H9 (cell line): ENCODE measurements at regions not wholly inside any gene's neighbourhood (a gene's known extent, or its start where the extent isn't known, plus 50 kb on each side); places are given as distances from the start of the nearest gene placed in this dataset.

Experiments
- DNase-seq: peaks from one replicate; pipeline ENCODE4 v3.0.0-alpha.2; 2017
- H2AFZ ChIP-seq: one replicate; pipeline ENCODE4 v1.6.1; 2013; ENCODE audit warnings: mild to moderate bottlenecking, low read length, control low read depth, moderate library complexity
- H2AK5ac ChIP-seq: 2 replicates; pipeline ENCODE4 v1.6.1; 2013; ENCODE audit warnings: low read length, control low read depth, mixed read lengths; ENCODE audit not compliant: insufficient read length
- H2BK120ac ChIP-seq: one replicate; pipeline ENCODE4 v1.6.1; 2013; ENCODE audit warnings: low read depth, mild to moderate bottlenecking, low read length, control low read depth, inconsistent platforms; ENCODE audit not compliant: poor library complexity, severe bottlenecking
- H2BK12ac ChIP-seq: 2 replicates; pipeline ENCODE4 v1.6.1; 2013; ENCODE audit warnings: low read length, control low read depth, mixed read lengths, low read depth; ENCODE audit not compliant: insufficient read length
- H2BK15ac ChIP-seq: 2 replicates; pipeline ENCODE4 v1.6.1; 2013; ENCODE audit warnings: low read depth, low read length, control low read depth
- H2BK20ac ChIP-seq: one replicate; pipeline ENCODE4 v1.6.1; 2013; ENCODE audit warnings: low read depth, mild to moderate bottlenecking, low read length, control low read depth, inconsistent platforms; ENCODE audit not compliant: poor library complexity, severe bottlenecking
- H2BK5ac ChIP-seq: 2 replicates; pipeline ENCODE4 v1.6.1; 2013; ENCODE audit warnings: low read length, control low read depth, mixed read lengths; ENCODE audit not compliant: insufficient read length
- H3K14ac ChIP-seq: 2 replicates; pipeline ENCODE4 v1.6.1; 2013; ENCODE audit warnings: low read length, control low read depth; ENCODE audit not compliant: insufficient read depth
- H3K18ac ChIP-seq: 2 replicates; pipeline ENCODE4 v1.6.1; 2013; ENCODE audit warnings: low read depth, mild to moderate bottlenecking, mixed read lengths, low read length, control low read depth; ENCODE audit not compliant: insufficient read length
- H3K23ac ChIP-seq: 2 replicates; pipeline ENCODE4 v1.6.1; 2013; ENCODE audit warnings: low read length, control low read depth, mixed read lengths, low read depth; ENCODE audit not compliant: insufficient read length
- H3K23me2 ChIP-seq: 2 replicates; pipeline ENCODE4 v1.6.1; 2013; ENCODE audit warnings: low read depth, mild to moderate bottlenecking, mixed read lengths, low read length, control low read depth; ENCODE audit not compliant: insufficient read length, poor library complexity, severe bottlenecking
- H3K27ac ChIP-seq: 2 replicates; pipeline ENCODE4 v1.5.1; 2013; ENCODE audit warnings: low read length, control low read depth, mixed read lengths, low read depth; ENCODE audit not compliant: insufficient read length
- H3K27me3 ChIP-seq: 2 replicates; pipeline ENCODE4 v1.6.1; 2013; ENCODE audit warnings: low read length, control low read depth, inconsistent platforms; ENCODE audit not compliant: insufficient read depth
- H3K4ac ChIP-seq: 2 replicates; pipeline ENCODE4 v1.6.1; 2013; ENCODE audit warnings: low read depth, mild to moderate bottlenecking, control low read depth, inconsistent platforms, low read length, moderate library complexity
- H3K4me1 ChIP-seq: 2 replicates; pipeline ENCODE4 v1.6.1; 2013; ENCODE audit warnings: low read length, control low read depth, inconsistent platforms; ENCODE audit not compliant: insufficient read depth
- H3K4me2 ChIP-seq: 2 replicates; pipeline ENCODE4 v1.6.1; 2013; ENCODE audit warnings: low read length, control low read depth, mixed read lengths; ENCODE audit not compliant: insufficient read length, insufficient read depth
- H3K56ac ChIP-seq: 2 replicates; pipeline ENCODE4 v1.6.1; 2013; ENCODE audit warnings: low read depth, mild to moderate bottlenecking, mixed read lengths, low read length, control low read depth; ENCODE audit not compliant: insufficient read length
- H3K79me1 ChIP-seq: 2 replicates; pipeline ENCODE4 v1.6.1; 2013; ENCODE audit warnings: low read depth, mild to moderate bottlenecking, moderate library complexity, low read length, control low read depth, inconsistent platforms; ENCODE audit not compliant: insufficient read depth, poor library complexity, severe bottlenecking
- H3K79me2 ChIP-seq: 2 replicates; pipeline ENCODE4 v1.6.1; 2013; ENCODE audit warnings: low read length, control low read depth, inconsistent platforms; ENCODE audit not compliant: insufficient read depth
- H3K9ac ChIP-seq: 2 replicates; pipeline ENCODE4 v1.6.1; 2013; ENCODE audit warnings: low read length, control low read depth, mixed read lengths; ENCODE audit not compliant: insufficient read length; ENCODE audit errors: extremely low read depth
- H3K9me3 ChIP-seq: one replicate; pipeline ENCODE4 v1.6.1; 2013; ENCODE audit warnings: low read depth, low read length, inconsistent platforms; ENCODE audit not compliant: control insufficient read depth
- H3T11ph ChIP-seq: one replicate; pipeline ENCODE4 v1.6.1; 2013; ENCODE audit warnings: mild to moderate bottlenecking, low read length, control low read depth, inconsistent platforms
- H4K20me1 ChIP-seq: one replicate; pipeline ENCODE4 v1.6.1; 2013; ENCODE audit not compliant: control insufficient read depth, insufficient read length, insufficient read depth
- H4K5ac ChIP-seq: 2 replicates; pipeline ENCODE4 v1.6.1; 2013; ENCODE audit warnings: low read depth, mild to moderate bottlenecking, mixed read lengths, low read length, control low read depth; ENCODE audit not compliant: insufficient read length
- H4K8ac ChIP-seq: replicated peaks from 2 replicates; pipeline ENCODE4 v1.6.1; 2013; ENCODE audit warnings: low read length, control low read depth, mixed read lengths, low read depth; ENCODE audit not compliant: insufficient read length
- H4K91ac ChIP-seq: 2 replicates; pipeline ENCODE4 v1.6.1; 2013; ENCODE audit warnings: low read depth, mild to moderate bottlenecking, moderate library complexity, mixed read lengths, low read length, control low read depth; ENCODE audit not compliant: insufficient read length
- H3K27ac Mint-ChIP-seq, 3 experiments: 2 replicates in 2 of 3; 3 replicates in 1 of 3; pipeline ENCODE4 v1.8.0; 2020 to 2021; ENCODE audit warnings: mixed read lengths in 3 of 3, mild to moderate bottlenecking in 1 of 3, moderate library complexity in 1 of 3
- H3K27me3 Mint-ChIP-seq: 2 replicates; pipeline ENCODE4 v1.8.0; 2021; ENCODE audit warnings: low read depth, mild to moderate bottlenecking, moderate library complexity, mixed read lengths
- H3K36me3 Mint-ChIP-seq, 3 experiments: 2 replicates in 2 of 3; 3 replicates in 1 of 3; pipeline ENCODE4 v1.8.0; 2020 to 2021; ENCODE audit warnings: low read depth in 3 of 3, mixed read lengths in 3 of 3; ENCODE audit not compliant: insufficient read depth in 1 of 3
- H3K4me1 Mint-ChIP-seq, 2 experiments: 2 replicates each; pipeline ENCODE4 v1.8.0; 2020; ENCODE audit warnings: mixed read lengths in 2 of 2
- H3K4me3 Mint-ChIP-seq, 2 experiments: 2 replicates in 1 of 2; 3 replicates in 1 of 2; pipeline ENCODE4 v1.8.0; 2020 to 2021; ENCODE audit warnings: mild to moderate bottlenecking in 2 of 2, mixed read lengths in 2 of 2, moderate library complexity in 1 of 2
- H3K9me3 Mint-ChIP-seq, 2 experiments: 2 replicates in 1 of 2; 3 replicates in 1 of 2; pipeline ENCODE4 v1.8.0; 2020; ENCODE audit warnings: mild to moderate bottlenecking in 2 of 2, mixed read lengths in 2 of 2, moderate library complexity in 1 of 2
- WGBS: extraction: QIAGEN DNeasy Blood & Tissue Kit; methylation state at CpG from one replicate; pipeline ENCODE4 v1.1.7; 2013; ENCODE audit warnings: missing lambda C conversion rate, low lambda C conversion rate, mixed read lengths; ENCODE audit not compliant: insufficient read length; ENCODE audit errors: extremely low coverage; 5-methylcytosine and 5-hydroxymethylcytosine counted together
- TF ChIP-seq, protein P1 (sequence below): fragments of 200-600 bp; sonication (generic); conservative IDR thresholded peaks from 3 replicates; pipeline ENCODE4 v1.8.0; 2021; ENCODE audit warnings: antibody characterized with exemption, mild to moderate bottlenecking

DNA sequence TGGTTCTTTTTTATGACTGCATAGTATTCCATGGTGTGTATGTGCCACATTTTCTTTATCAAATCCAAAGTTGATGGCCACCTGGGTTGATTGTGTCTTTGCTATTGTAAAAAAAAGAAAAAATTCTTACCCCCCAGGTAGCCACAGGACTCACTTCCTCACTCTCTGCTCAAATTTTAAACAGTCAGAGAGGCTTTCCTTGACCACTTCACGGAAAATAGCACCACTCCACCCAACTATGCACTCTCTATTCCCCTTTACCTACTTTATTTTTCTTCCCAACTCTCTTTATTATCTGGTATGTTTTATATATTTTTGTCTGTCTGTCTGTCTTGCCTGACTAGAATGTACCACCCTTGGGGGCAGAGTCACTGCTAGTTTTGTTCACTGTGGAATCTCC, 205.3 kb downstream of the BTG1 start:
- no peaks in the 10 kb centered on the region for H3K4me1 ChIP-seq
- Mint-ChIP-seq H3K27me3 (no peaks in the 10 kb centered on the region), H3K4me3 (no peak overlapping the region), H3K27ac (no peak overlapping the region), H3K36me3 (no peaks in the 10 kb centered on the region), H3K9me3 (no peaks in the 10 kb centered on the region), H3K4me1 (0 out of 4 replicates have a peak, but pooled peaks cover 3% of the 10 kb centered on the region in 2 experiments)
- no peak overlapping the region for H3K27ac ChIP-seq
- no peak overlapping the region for H2BK15ac ChIP-seq
- H3K23ac ChIP-seq = no peak overlapping the region
- H3K14ac ChIP-seq = no peak overlapping the region
- H3K79me2 ChIP-seq = no peaks in the 10 kb centered on the region
- H3T11ph ChIP-seq = no peak overlapping the region
- no peaks in the 10 kb centered on the region for H3K79me1 ChIP-seq
- no peaks in the 10 kb centered on the region for H3K9me3 ChIP-seq
- WGBS = no CpG with 5 or more reads among the region's 1 CpG
- H2BK5ac ChIP-seq = no peak overlapping the region
- H3K4ac ChIP-seq = no peak overlapping the region
- H3K9ac ChIP-seq = no peak overlapping the region
- no peak overlapping the region for H4K91ac ChIP-seq
- H2AFZ ChIP-seq = no peak overlapping the region
- H3K18ac ChIP-seq = no peak overlapping the region
- H3K23me2 ChIP-seq = no peaks in the 10 kb centered on the region
- TF ChIP-seq, protein P1, sequence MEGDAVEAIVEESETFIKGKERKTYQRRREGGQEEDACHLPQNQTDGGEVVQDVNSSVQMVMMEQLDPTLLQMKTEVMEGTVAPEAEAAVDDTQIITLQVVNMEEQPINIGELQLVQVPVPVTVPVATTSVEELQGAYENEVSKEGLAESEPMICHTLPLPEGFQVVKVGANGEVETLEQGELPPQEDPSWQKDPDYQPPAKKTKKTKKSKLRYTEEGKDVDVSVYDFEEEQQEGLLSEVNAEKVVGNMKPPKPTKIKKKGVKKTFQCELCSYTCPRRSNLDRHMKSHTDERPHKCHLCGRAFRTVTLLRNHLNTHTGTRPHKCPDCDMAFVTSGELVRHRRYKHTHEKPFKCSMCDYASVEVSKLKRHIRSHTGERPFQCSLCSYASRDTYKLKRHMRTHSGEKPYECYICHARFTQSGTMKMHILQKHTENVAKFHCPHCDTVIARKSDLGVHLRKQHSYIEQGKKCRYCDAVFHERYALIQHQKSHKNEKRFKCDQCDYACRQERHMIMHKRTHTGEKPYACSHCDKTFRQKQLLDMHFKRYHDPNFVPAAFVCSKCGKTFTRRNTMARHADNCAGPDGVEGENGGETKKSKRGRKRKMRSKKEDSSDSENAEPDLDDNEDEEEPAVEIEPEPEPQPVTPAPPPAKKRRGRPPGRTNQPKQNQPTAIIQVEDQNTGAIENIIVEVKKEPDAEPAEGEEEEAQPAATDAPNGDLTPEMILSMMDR = no peak
- H4K20me1 ChIP-seq = no peaks in the 10 kb centered on the region
- H4K5ac ChIP-seq = no peak overlapping the region
- no peak overlapping the region for H3K4me2 ChIP-seq
- no peak overlapping the region for H2BK120ac ChIP-seq
- no peak overlapping the region for H2AK5ac ChIP-seq
- H4K8ac ChIP-seq = no peak overlapping the region
- H3K27me3 ChIP-seq = no peaks in the 10 kb centered on the region
- no peak overlapping the region for H2BK20ac ChIP-seq
- no peak overlapping the region for H2BK12ac ChIP-seq
- no peak for DNase-seq
- H3K56ac ChIP-seq = no peak overlapping the region
